GM18858 (cell line): ENCODE measurements at regions not wholly inside any gene's neighbourhood (a gene's known extent, or its start where the extent isn't known, plus 50 kb on each side); places are given as distances from the start of the nearest gene placed in this dataset.

Experiments
- ATAC-seq: cut with Tn5 transposase; IDR thresholded peaks from one replicate; pipeline ENCODE4 v1.9.1; 2021; ENCODE audit not compliant: unreplicated experiment

- no peak for ATAC-seq
Observed at GRCh38 chr13:85406269-85406975, 392.8 kb downstream of the SLITRK6 start.

- ATAC-seq, result no peak
Observed at GRCh38 chr13:85405316-85405897, 393.8 kb downstream of the SLITRK6 start.

GRCh38 chr13:85386424-85386823, 412.8 kb downstream of the SLITRK6 start:
- ATAC-seq, result no peak

GRCh38 chr13:85383291-85383690, 415.9 kb downstream of the SLITRK6 start:
- ATAC-seq, result no peak

- ATAC-seq, result no peak
Observed at GRCh38 chr13:85381082-85381481, 418.1 kb downstream of the SLITRK6 start.

- ATAC-seq, result no peak
Observed at GRCh38 chr13:85379991-85380390, 419.2 kb downstream of the SLITRK6 start.

- no peak for ATAC-seq
Observed at GRCh38 chr13:85379433-85379832, 419.8 kb downstream of the SLITRK6 start.

- ATAC-seq, result no peak
Observed at GRCh38 chr13:85377783-85378182, 421.4 kb downstream of the SLITRK6 start.

- ATAC-seq, result no peak
Observed at GRCh38 chr13:85373322-85373721, 425.9 kb downstream of the SLITRK6 start.

GRCh38 chr13:85371254-85371653, 428.0 kb downstream of the SLITRK6 start:
- ATAC-seq, result no peak

GRCh38 chr13:85368686-85369085, 430.5 kb downstream of the SLITRK6 start:
- ATAC-seq, result no peak

- ATAC-seq, result no peak
Observed at GRCh38 chr13:85367887-85368286, 431.3 kb downstream of the SLITRK6 start.

GRCh38 chr13:85366759-85367417, 432.3 kb downstream of the SLITRK6 start:
- no peak for ATAC-seq

- ATAC-seq, result no peak
Observed at GRCh38 chr13:85363504-85363903, 435.7 kb downstream of the SLITRK6 start.

- ATAC-seq, result no peak
Observed at GRCh38 chr13:85362980-85363379, 436.2 kb downstream of the SLITRK6 start.

GRCh38 chr13:85347251-85347650, 452.0 kb downstream of the SLITRK6 start:
- no peak for ATAC-seq

- ATAC-seq, result no peak
Observed at GRCh38 chr13:85334187-85334586, 465.0 kb downstream of the SLITRK6 start.

- no peak for ATAC-seq
Observed at GRCh38 chr13:85333506-85334020, 465.7 kb downstream of the SLITRK6 start.

GRCh38 chr13:85332615-85333014, 466.6 kb downstream of the SLITRK6 start:
- ATAC-seq, result no peak

GRCh38 chr13:85321734-85322133, 477.5 kb downstream of the SLITRK6 start:
- ATAC-seq, result no peak

- no peak for ATAC-seq
Observed at GRCh38 chr13:85317781-85318180, 481.4 kb downstream of the SLITRK6 start.

GRCh38 chr13:85316506-85317025, 482.7 kb downstream of the SLITRK6 start:
- ATAC-seq, result no peak
